ENCODE measurements at regions not wholly inside any gene's neighbourhood (a gene's known extent, or its start where the extent isn't known, plus 50 kb on each side); places are given as distances from the start of the nearest gene placed in this dataset.

DNA sequence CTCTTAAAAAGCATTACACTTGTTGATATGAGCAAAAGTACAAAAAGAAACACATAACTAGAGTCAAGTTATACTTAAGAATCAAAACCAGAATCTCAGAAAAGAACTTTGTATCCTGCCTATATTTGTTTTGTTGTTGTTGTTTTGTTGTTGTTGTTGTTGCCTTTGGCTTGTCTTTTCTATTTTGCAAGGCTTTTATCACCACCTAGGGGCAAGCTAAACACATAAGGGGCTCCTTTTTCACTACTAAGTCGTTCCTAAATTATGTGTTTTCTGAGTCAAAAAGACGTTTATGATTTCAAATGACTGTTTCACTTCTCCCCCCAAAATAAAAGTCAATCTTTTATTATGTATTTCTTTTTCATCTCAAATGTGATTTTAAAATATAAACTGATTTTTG lies 250.2 kb downstream of the RBM26 start:
- CTCF ChIA-PET (ENCODE audit: low intra/inter-chr PET ratio, low total read pairs) = no interaction called here
- H4K20me1 ChIP-seq (ENCODE audit: insufficient read depth, low read length) = no peaks in the 10 kb centered on the region
- intact Hi-C loops (cut with micrococcal nuclease; ENCODE audit: unreplicated experiment) = no loop called here
- DNase-seq (ENCODE audit: low spot score) = no peak
- no peak for ATAC-seq
- FAIRE-seq = no peak
- no peak overlapping the region for H2AFZ ChIP-seq (ENCODE audit: low read length)
- H3K36me3 ChIP-seq (replicated peaks in 1 of 2; ENCODE audit: control insufficient read depth in 1 of 2, insufficient read depth in 2 of 2, low read length in 2 of 2) = no peaks in the 10 kb centered on the region
- no peaks in the 10 kb centered on the region for H3K9me3 ChIP-seq (ENCODE audit: low read length)
- TF ChIP-seq TCF7 (IDR thresholded peaks at IDR 0.05; ENCODE audit: low read depth) (no peak), CENPX (CRISPR knock-in tag; IDR thresholded peaks at IDR 0.05) (no peak), GATAD2A (CRISPR knock-in tag; IDR thresholded peaks at IDR 0.05) (no peak), HNRNPH1 (optimal IDR thresholded peaks at IDR 0.05; ENCODE audit: low read depth, low read length) (no peak), FOXM1 (CRISPR knock-in tag; IDR thresholded peaks at IDR 0.05) (no peak), SMC3 (IDR thresholded peaks at IDR 0.05; ENCODE audit: low read length) (no peak), SIN3A (IDR thresholded peaks at IDR 0.05; ENCODE audit: borderline replicate concordance, low read depth, low read length) (no peak), ZNF878 (CRISPR knock-in tag; IDR thresholded peaks at IDR 0.05) (no peak), PAWR (CRISPR knock-in tag; IDR thresholded peaks at IDR 0.05; ENCODE audit: borderline replicate concordance) (no peak), HNF4A (CRISPR knock-in tag; IDR thresholded peaks at IDR 0.05) (no peak), ZNF331 (CRISPR knock-in tag; IDR thresholded peaks at IDR 0.05) (no peak), ARNT (IDR thresholded peaks at IDR 0.05) (no peak), AGO2 (optimal IDR thresholded peaks at IDR 0.05; ENCODE audit: low read depth, low read length) (no peak), PCBP2 (optimal IDR thresholded peaks at IDR 0.05; ENCODE audit: low read depth, low read length, poor library complexity, severe bottlenecking) (no peak), NFIB (CRISPR knock-in tag; IDR thresholded peaks at IDR 0.05; ENCODE audit: borderline replicate concordance) (no peak), ZMAT3 (CRISPR knock-in tag; conservative IDR thresholded peaks at IDR 0.05) (no peak)
- TF ChIP-seq, protein P1, sequence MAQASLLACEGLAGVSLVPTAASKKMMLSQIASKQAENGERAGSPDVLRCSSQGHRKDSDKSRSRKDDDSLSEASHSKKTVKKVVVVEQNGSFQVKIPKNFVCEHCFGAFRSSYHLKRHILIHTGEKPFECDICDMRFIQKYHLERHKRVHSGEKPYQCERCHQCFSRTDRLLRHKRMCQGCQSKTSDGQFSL (CRISPR knock-in tag; IDR thresholded peaks at IDR 0.05) = no peak
- TF ChIP-seq, protein P2, sequence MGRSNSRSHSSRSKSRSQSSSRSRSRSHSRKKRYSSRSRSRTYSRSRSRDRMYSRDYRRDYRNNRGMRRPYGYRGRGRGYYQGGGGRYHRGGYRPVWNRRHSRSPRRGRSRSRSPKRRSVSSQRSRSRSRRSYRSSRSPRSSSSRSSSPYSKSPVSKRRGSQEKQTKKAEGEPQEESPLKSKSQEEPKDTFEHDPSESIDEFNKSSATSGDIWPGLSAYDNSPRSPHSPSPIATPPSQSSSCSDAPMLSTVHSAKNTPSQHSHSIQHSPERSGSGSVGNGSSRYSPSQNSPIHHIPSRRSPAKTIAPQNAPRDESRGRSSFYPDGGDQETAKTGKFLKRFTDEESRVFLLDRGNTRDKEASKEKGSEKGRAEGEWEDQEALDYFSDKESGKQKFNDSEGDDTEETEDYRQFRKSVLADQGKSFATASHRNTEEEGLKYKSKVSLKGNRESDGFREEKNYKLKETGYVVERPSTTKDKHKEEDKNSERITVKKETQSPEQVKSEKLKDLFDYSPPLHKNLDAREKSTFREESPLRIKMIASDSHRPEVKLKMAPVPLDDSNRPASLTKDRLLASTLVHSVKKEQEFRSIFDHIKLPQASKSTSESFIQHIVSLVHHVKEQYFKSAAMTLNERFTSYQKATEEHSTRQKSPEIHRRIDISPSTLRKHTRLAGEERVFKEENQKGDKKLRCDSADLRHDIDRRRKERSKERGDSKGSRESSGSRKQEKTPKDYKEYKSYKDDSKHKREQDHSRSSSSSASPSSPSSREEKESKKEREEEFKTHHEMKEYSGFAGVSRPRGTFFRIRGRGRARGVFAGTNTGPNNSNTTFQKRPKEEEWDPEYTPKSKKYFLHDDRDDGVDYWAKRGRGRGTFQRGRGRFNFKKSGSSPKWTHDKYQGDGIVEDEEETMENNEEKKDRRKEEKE (IDR thresholded peaks at IDR 0.05) = no peak
- TF ChIP-seq, protein P3, sequence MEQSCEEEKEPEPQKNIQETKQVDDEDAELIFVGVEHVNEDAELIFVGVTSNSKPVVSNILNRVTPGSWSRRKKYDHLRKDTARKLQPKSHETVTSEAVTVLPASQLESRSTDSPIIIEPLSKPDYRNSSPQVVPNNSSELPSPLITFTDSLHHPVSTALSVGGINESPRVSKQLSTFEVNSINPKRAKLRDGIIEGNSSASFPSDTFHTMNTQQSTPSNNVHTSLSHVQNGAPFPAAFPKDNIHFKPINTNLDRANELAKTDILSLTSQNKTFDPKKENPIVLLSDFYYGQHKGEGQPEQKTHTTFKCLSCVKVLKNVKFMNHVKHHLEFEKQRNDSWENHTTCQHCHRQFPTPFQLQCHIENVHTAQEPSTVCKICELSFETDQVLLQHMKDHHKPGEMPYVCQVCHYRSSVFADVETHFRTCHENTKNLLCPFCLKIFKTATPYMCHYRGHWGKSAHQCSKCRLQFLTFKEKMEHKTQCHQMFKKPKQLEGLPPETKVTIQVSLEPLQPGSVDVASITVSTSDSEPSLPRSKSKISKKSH (CRISPR knock-in tag; IDR thresholded peaks at IDR 0.05; ENCODE audit: borderline replicate concordance) = no peak
- WGBS (ENCODE audit: low lambda C conversion rate) = 3% methylated on average over 2 of the region's 2 CpGs
- no peak overlapping the region for H3K4me2 ChIP-seq (ENCODE audit: low read depth, low read length)
- no peaks in the 10 kb centered on the region for H3K79me2 ChIP-seq (ENCODE audit: insufficient read depth, low read length)
- no peaks in the 10 kb centered on the region for H3K27me3 ChIP-seq (ENCODE audit: control insufficient read depth in 1 of 2, insufficient read depth in 2 of 2, low read length in 2 of 2)
- no peak overlapping the region for H3K9ac ChIP-seq (ENCODE audit: insufficient read depth, low read depth, low read length)
- H3K4me3 ChIP-seq (replicated peaks in 1 of 3; ENCODE audit: insufficient read depth in 1 of 3, low read depth in 2 of 3, low read length in 3 of 3) = no peak overlapping the region
- no TSS peak for BruUV-seq (replicated peaks)
- POLR2A ChIA-PET = no interaction called here
- no peaks in the 10 kb centered on the region for H3K4me1 ChIP-seq (ENCODE audit: insufficient read depth, low read length)
- in situ Hi-C loops (cut with HindIII; ENCODE audit: extremely low pct_ligation_motif_present, low pct_unique_long_range_greater_than_20kb) = no loop called here
- H3K27ac ChIP-seq (ENCODE audit: extremely low read length, insufficient read depth, low read length) = no peak overlapping the region
